Lung (tissue), 11 donors: ENCODE measurements at regions not wholly inside any gene's neighbourhood (a gene's known extent, or its start where the extent isn't known, plus 50 kb on each side); places are given as distances from the start of the nearest gene placed in this dataset.
A peak's percentile ranks its signal among the peaks of the same experiment; 100 is the strongest.

ENCODE experiments used
- ATAC-seq: fragments of 200-7000 bp; cut with Tn5 transposase; one replicate; pipeline ENCODE4 v1.9.1; 2020; ENCODE audit warnings: moderate number of reproducible peaks; ENCODE audit not compliant: insufficient read depth, low FRiP score
- DNase-seq, 3 donors: peaks; one replicate each; pipeline ENCODE4 v3.0.0-alpha.2; 2013 to 2017
- H3K27ac ChIP-seq, 2 donors: one replicate each; pipeline ENCODE4 v1.5.1; 2013; ENCODE audit warnings: mild to moderate bottlenecking in 2 of 2, moderate library complexity in 2 of 2, control low read depth in 1 of 2, inconsistent platforms in 1 of 2, low read depth in 1 of 2, low read length in 1 of 2
- H3K27me3 ChIP-seq, 3 donors: one replicate each; pipeline ENCODE4 v1.5.1; 2013; ENCODE audit warnings: low read length in 2 of 3; ENCODE audit not compliant: control insufficient read depth in 3 of 3, insufficient read depth in 3 of 3
- H3K36me3 ChIP-seq, 4 donors: one replicate each; pipeline ENCODE4 v1.5.1; 2013; ENCODE audit warnings: low read length in 4 of 4, mild to moderate bottlenecking in 1 of 4, moderate library complexity in 1 of 4; ENCODE audit not compliant: control insufficient read depth in 4 of 4, insufficient read depth in 4 of 4
- H3K4me1 ChIP-seq, 5 donors: one replicate each; pipeline ENCODE4 v1.5.1; 2013; ENCODE audit warnings: low read length in 5 of 5, mild to moderate bottlenecking in 2 of 5, moderate library complexity in 1 of 5; ENCODE audit not compliant: control insufficient read depth in 5 of 5, insufficient read depth in 5 of 5
- H3K4me3 ChIP-seq: one replicate; pipeline ENCODE4 v1.5.1; 2013; ENCODE audit warnings: mild to moderate bottlenecking, control low read depth, moderate library complexity
- H3K9ac ChIP-seq, 2 donors: one replicate each; pipeline ENCODE4 v1.5.1; 2013; ENCODE audit warnings: low read length in 2 of 2, control low read depth in 1 of 2; ENCODE audit not compliant: insufficient read depth in 1 of 2
- H3K9me3 ChIP-seq, 4 donors: one replicate each; pipeline ENCODE4 v1.5.1; 2013; ENCODE audit warnings: low read length in 3 of 4, mild to moderate bottlenecking in 1 of 4, moderate library complexity in 1 of 4; ENCODE audit not compliant: control insufficient read depth in 4 of 4, insufficient read depth in 3 of 4
- WGBS, 2 donors: extraction: QIAGEN DNeasy Blood & Tissue Kit; methylation state at CpG; one replicate each; pipeline ENCODE4 v1.1.7; 2013; 5-methylcytosine and 5-hydroxymethylcytosine counted together
- TF ChIP-seq, protein P1 (sequence below): IDR thresholded peaks from 2 replicates; pipeline ENCODE4 v1.5.1; 2012; ENCODE audit warnings: mild to moderate bottlenecking; ENCODE audit errors: control extremely low read depth, extremely low read depth
- donor health status: control.
- donor health status: control.
- donor health status: Bipolar disorder and iron deficiency.
- donor health status: healthy.
- donor health status: DM: yes; HTN: yes; CAD: no.

DNA sequence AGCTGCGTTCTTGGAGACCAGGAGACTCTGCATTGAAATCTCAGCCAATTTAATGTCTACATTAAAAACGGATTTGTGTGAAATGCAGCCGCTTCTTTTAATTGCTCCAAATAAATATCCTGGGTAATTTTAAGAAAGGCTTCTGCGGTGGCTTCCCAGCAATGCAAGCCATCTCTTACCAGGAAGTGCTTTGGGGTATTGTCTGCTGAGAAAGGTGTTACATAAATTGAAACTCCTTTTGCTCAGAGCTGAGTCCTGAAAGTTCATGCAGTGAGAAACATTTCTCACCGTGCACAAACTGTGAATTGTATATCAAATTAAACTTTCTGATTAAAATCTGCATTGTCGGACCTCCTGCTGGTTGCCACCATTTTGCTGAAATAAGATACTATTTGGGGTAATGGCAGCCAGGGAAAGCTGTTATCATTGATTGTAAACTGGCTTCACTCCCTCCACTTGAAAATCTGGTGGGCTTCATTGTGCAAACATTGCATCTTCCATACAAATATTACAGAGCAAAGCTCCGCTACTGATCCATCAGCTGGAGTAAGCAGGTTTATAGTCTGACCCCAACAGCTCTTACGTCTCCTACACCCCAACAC, 59.5 kb downstream of the ZIC5 start:
- ATAC-seq = no peak
- Histone ChIP-seq H3K27me3 (peaks cover 0 to 9% (median 7%) of the 10 kb centered on the region in 3 donors), H3K4me1 (peaks cover 0 to 16% (median 5%) of the 10 kb centered on the region in 5 donors), H3K9ac (no peak overlapping the region), H3K9me3 (peaks cover 0 to under 1% (median 0%) of the 10 kb centered on the region in 4 donors), H3K27ac (no peak overlapping the region), H3K36me3 (no peaks in the 10 kb centered on the region), H3K4me3 (no peak overlapping the region)
- WGBS, 2 donors = 72 to 76% methylated on average over 8 of the region's 8 CpGs
- DNase-seq = no peak
- TF ChIP-seq, protein P1, sequence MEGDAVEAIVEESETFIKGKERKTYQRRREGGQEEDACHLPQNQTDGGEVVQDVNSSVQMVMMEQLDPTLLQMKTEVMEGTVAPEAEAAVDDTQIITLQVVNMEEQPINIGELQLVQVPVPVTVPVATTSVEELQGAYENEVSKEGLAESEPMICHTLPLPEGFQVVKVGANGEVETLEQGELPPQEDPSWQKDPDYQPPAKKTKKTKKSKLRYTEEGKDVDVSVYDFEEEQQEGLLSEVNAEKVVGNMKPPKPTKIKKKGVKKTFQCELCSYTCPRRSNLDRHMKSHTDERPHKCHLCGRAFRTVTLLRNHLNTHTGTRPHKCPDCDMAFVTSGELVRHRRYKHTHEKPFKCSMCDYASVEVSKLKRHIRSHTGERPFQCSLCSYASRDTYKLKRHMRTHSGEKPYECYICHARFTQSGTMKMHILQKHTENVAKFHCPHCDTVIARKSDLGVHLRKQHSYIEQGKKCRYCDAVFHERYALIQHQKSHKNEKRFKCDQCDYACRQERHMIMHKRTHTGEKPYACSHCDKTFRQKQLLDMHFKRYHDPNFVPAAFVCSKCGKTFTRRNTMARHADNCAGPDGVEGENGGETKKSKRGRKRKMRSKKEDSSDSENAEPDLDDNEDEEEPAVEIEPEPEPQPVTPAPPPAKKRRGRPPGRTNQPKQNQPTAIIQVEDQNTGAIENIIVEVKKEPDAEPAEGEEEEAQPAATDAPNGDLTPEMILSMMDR = no peak

DNA sequence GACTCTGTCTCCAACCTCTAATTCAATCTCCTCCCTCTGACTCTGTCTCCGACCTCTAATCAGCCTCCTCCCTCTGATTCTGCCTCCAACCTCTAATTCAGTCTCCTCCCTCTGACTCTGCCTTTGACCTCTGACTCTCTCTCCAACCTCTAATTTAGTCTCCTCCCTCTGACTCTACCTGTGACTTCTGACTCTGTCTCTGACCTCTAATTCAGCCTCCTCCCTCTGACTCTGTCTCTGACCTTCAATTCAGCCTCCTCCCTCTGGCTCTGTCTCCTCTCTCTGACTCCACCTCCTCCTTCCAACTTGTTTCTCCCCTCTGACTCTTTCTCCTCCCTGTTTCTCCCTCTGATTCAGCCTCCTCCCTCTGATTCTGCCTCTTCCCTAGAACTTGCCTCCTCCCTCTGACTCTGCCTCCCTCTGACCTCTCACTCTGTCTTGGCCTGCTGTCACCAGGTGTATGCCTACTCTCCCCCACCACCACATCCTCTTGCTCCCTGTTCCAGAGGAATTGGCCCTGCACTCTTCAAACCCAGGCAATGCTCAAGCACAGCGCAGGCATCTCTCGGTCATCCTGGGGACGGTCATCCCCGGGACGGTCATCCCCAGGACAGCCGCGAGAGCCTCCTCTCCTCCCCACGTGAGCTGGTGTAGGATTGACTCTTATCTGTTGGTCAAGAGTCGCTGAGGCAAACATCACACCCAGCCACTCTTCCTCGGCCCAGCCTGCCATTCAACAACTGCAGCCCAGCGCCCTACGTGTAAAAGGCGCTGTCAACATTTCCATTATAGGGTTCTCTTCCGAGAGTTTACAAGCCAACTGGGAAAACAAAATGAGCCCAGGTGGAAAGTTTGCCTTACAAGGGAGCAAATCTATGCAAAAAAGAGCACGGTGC, 60.2 kb downstream of the ZIC5 start:
- DNase-seq = no peak
- TF ChIP-seq, protein P1 = no peak
- Histone ChIP-seq H3K4me3 (no peak overlapping the region), H3K9me3 (peaks cover 0 to 3% (median 0%) of the 10 kb centered on the region in 4 donors), H3K36me3 (no peaks in the 10 kb centered on the region), H3K9ac (no peak overlapping the region), H3K4me1 (peaks cover 0 to 16% (median 5%) of the 10 kb centered on the region in 5 donors), H3K27me3 (peaks cover 0 to 7% (median 5%) of the 10 kb centered on the region in 3 donors), H3K27ac (no peak overlapping the region)
- no peak for ATAC-seq
- WGBS, 2 donors = 66% methylated on average over 16 of the region's 16 CpGs

DNA sequence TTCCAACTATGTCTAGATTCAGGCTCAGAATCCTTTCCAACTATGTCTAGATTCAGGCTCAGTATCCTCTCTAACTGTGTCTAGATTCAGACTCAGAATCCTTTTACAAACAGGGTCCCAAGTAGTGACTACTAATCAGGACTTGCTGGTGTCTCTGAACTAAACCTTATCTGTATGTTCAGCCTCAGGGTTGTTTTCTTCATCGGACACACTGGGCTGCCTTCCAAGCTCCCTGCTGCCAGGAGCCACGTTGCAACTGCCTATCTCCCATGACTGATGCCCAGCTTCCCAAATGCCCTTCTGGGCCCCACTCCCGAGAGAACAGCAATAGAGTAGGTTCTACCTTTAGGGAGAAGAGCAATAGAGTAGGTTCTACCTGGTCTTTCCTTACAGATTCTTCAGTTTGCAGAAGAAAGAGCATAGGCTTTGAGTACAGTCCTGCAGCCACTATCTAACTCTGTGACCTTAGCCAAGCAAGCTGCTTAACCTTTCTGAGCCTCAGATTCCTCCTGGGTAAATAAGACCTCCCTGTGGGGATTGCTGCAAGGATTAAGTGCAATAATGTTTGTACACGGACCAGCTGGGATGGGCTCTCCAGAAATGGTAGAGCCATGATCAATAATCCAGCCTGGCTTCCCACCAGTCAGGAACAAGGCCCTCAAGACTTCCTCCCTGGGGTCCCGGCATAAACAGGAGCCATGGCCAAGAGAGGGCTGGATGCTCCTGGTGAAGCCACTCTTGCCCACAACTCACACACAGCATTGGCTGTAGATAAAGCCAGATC, 61.5 kb downstream of the ZIC5 start:
- TF ChIP-seq, protein P1 = no peak
- Histone ChIP-seq H3K4me3 (no peak overlapping the region), H3K9me3 (peaks cover 0 to 3% (median 0%) of the 10 kb centered on the region in 4 donors), H3K27ac (no peak overlapping the region), H3K4me1 (peaks cover 0 to 16% (median 5%) of the 10 kb centered on the region in 5 donors), H3K9ac (no peak overlapping the region), H3K27me3 (peaks cover 0 to 7% (median 3%) of the 10 kb centered on the region in 3 donors), H3K36me3 (no peaks in the 10 kb centered on the region)
- peak in 1 of 3 donors; percentile 47 for DNase-seq
- no peak for ATAC-seq
- 51 to 74% methylated on average over 5 of the region's 5 CpGs for WGBS, 2 donors
